Osteoblast (primary cell): ENCODE measurements at regions not wholly inside any gene's neighbourhood (a gene's known extent, or its start where the extent isn't known, plus 50 kb on each side); places are given as distances from the start of the nearest gene placed in this dataset.
"Not testable (repeated sequence)": the region's sequence is repeated elsewhere in the genome, so short reads cannot be mapped to it uniquely, and the experiment has no call there.

Source experiments
- DNase-seq: peaks from one replicate; pipeline ENCODE4 v3.0.0; 2011; ENCODE audit warnings: low spot score, mixed read lengths; ENCODE audit not compliant: insufficient read length; ENCODE audit errors: missing footprints
- H2AFZ ChIP-seq: 2 replicates; pipeline ENCODE4 v1.6.0; 2011; ENCODE audit warnings: mild to moderate bottlenecking, low read length
- H3K27ac ChIP-seq: 2 replicates; pipeline ENCODE4 v1.5.1; 2011; ENCODE audit warnings: mild to moderate bottlenecking, low read depth, low read length, moderate library complexity
- H3K27me3 ChIP-seq: 2 replicates; pipeline ENCODE4 v1.6.0; 2012; ENCODE audit warnings: mild to moderate bottlenecking, control low read depth, inconsistent platforms, low read length, moderate library complexity; ENCODE audit not compliant: insufficient read depth
- H3K36me3 ChIP-seq: 2 replicates; pipeline ENCODE4 v1.5.1; 2011; ENCODE audit warnings: mild to moderate bottlenecking, low read length, control low read depth, moderate library complexity; ENCODE audit not compliant: insufficient read depth
- H3K4me1 ChIP-seq: 2 replicates; pipeline ENCODE4 v1.5.1; 2011; ENCODE audit warnings: mild to moderate bottlenecking, low read length, control low read depth, moderate library complexity; ENCODE audit not compliant: insufficient read depth
- H3K4me2 ChIP-seq: 2 replicates; pipeline ENCODE4 v1.6.0; 2011; ENCODE audit warnings: mild to moderate bottlenecking, low read length; ENCODE audit not compliant: insufficient read depth
- H3K4me3 ChIP-seq: fragments of 200-600 bp; sonication (generic); 3 replicates; pipeline ENCODE4 v1.5.1; 2012; ENCODE audit warnings: mild to moderate bottlenecking, low read length, inconsistent platforms; ENCODE audit not compliant: insufficient read depth
- H3K79me2 ChIP-seq: 2 replicates; pipeline ENCODE4 v1.6.0; 2012; ENCODE audit warnings: mild to moderate bottlenecking, low read length, control low read depth, inconsistent platforms; ENCODE audit not compliant: insufficient read depth
- H3K9me3 ChIP-seq: 2 replicates; pipeline ENCODE4 v1.5.1; 2011; ENCODE audit warnings: low read depth, low read length, control low read depth
- H4K20me1 ChIP-seq: 2 replicates; pipeline ENCODE4 v1.6.0; 2012; ENCODE audit warnings: mild to moderate bottlenecking, low read length, control low read depth; ENCODE audit not compliant: insufficient read depth
- CTCF ChIP-seq: IDR thresholded peaks from 2 replicates; pipeline ENCODE4 v1.5.1; 2011; ENCODE audit warnings: mild to moderate bottlenecking, low read depth, low read length, moderate library complexity; ENCODE audit errors: extremely low read depth

DNA sequence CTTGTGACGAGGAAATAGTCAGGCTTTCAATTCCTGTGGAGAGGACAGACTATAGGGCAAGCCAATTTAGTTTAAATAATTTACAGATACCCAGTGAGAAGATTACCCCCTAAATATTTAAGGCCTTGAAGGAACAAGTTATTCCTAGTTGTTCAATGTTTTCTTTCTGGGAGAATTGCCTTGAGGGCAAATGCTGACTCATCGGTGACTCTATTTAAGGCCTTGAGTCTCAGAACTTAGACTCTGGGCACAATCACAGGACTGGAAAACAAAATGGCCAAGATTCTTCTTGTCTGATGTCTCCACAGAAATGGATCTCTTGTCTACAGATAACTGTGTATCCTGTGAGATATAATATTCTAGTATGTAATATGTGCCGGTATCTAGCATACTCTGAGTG is 467.1 kb downstream of the SUCLG1 start:
- Histone ChIP-seq H4K20me1 (no peaks in the 10 kb centered on the region), H3K79me2 (no peaks in the 10 kb centered on the region), H3K4me3 (no peak overlapping the region), H3K36me3 (no peaks in the 10 kb centered on the region), H3K27me3 (no peaks in the 10 kb centered on the region), H2AFZ (no peak overlapping the region), H3K27ac (no peak overlapping the region), H3K4me2 (no peak overlapping the region), H3K9me3 (peaks cover 3% of the 10 kb centered on the region), H3K4me1 (no peaks in the 10 kb centered on the region)
- DNase-seq: no peak
- TF ChIP-seq CTCF: no peak

DNA sequence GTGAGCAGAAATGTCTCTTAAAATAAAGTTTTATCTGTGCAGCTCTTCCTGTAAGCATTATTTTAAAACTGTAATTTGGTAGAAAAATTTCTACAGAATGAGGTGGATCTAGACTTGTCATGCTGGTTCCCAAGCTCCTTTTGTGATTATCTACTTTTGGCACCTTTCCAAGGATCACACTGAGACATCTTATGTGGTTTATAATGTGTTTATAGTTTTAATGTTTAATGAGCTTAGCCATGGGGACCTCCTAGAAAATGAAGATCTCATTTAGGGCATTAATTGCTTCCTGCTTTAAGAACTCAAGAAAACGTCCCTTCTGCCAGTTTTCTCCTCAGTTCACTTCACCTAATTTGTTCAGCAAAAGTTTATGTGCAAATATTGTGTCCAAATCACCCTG is 468.4 kb downstream of the SUCLG1 start:
- no peak for TF ChIP-seq CTCF
- no peak overlapping the region for H2AFZ ChIP-seq
- H3K4me3 ChIP-seq: no peak overlapping the region
- no peaks in the 10 kb centered on the region for H3K79me2 ChIP-seq
- H3K4me1 ChIP-seq: no peaks in the 10 kb centered on the region
- H4K20me1 ChIP-seq: no peaks in the 10 kb centered on the region
- H3K9me3 ChIP-seq: peaks cover 3% of the 10 kb centered on the region
- no peaks in the 10 kb centered on the region for H3K27me3 ChIP-seq
- H3K4me2 ChIP-seq: no peak overlapping the region
- no peak overlapping the region for H3K27ac ChIP-seq
- no peaks in the 10 kb centered on the region for H3K36me3 ChIP-seq
- no peak for DNase-seq

GRCh38 chr2:83976628-83977027 is 482.5 kb downstream of the SUCLG1 start:
- H3K4me1 ChIP-seq, H3K79me2 ChIP-seq, H3K27me3 ChIP-seq, H3K4me3 ChIP-seq, H3K9me3 ChIP-seq, H2AFZ ChIP-seq, DNase-seq, H3K27ac ChIP-seq, H3K4me2 ChIP-seq, H3K36me3 ChIP-seq, H4K20me1 ChIP-seq: not testable (repeated sequence)

DNA sequence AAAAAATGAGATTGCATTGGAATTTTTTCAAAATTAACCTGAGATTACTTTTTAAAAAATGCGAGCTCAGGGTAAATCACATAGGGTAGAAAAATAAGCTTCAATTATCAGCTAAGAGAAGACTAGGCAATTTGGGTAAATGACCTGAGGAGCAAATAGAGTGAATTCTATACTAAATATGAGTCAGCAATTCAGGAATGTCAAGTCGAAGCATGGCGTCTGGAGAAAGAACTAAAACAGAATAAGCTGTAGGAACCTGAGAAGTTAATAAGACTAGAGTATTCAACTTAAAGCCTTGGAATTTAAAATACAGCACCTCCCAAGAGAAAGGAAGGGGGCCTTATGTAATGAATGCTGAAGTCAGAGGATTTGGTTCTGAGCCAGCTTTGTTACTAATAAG is 487.0 kb downstream of the SUCLG1 start:
- Histone ChIP-seq H3K4me2 (no peak overlapping the region), H2AFZ (no peak overlapping the region), H3K9me3 (peaks cover 6% of the 10 kb centered on the region), H3K27ac (no peak overlapping the region), H3K4me3 (no peak overlapping the region), H4K20me1 (no peaks in the 10 kb centered on the region), H3K4me1 (no peaks in the 10 kb centered on the region), H3K79me2 (no peaks in the 10 kb centered on the region), H3K36me3 (no peaks in the 10 kb centered on the region), H3K27me3 (no peaks in the 10 kb centered on the region)
- no peak for DNase-seq
- TF ChIP-seq CTCF: no peak

DNA sequence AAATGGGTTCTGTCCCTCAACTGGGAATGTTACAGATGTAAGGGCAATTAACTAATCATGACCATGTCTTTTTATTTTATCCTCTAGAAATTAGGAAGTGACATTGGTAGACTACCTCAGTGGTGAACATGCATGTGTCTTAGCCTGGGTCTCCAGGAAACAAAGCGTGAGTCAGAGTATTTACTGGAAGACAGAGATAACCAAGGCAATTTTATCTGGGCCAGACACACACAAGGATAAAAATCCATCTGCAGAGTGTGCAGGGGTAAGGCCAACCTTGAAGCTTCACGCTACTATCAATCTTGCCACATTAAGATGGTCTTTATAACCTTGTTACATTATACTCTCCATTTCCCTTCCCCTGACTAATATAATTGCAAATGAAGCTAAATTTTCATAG is 487.5 kb downstream of the SUCLG1 start:
- H2AFZ ChIP-seq: no peak overlapping the region
- H3K27me3 ChIP-seq: no peaks in the 10 kb centered on the region
- H4K20me1 ChIP-seq: no peaks in the 10 kb centered on the region
- no peak for TF ChIP-seq CTCF
- DNase-seq: no peak
- H3K4me3 ChIP-seq: no peak overlapping the region
- no peaks in the 10 kb centered on the region for H3K36me3 ChIP-seq
- H3K27ac ChIP-seq: no peak overlapping the region
- no peak overlapping the region for H3K4me2 ChIP-seq
- no peaks in the 10 kb centered on the region for H3K4me1 ChIP-seq
- no peaks in the 10 kb centered on the region for H3K79me2 ChIP-seq
- peaks cover 6% of the 10 kb centered on the region for H3K9me3 ChIP-seq
